ENCODE measurements at regions not wholly inside any gene's neighbourhood (a gene's known extent, or its start where the extent isn't known, plus 50 kb on each side); places are given as distances from the start of the nearest gene placed in this dataset.

- ChIA-PET POLR2A (ENCODE audit: low non-redundant PET) (no interaction called here), CTCF (no interaction called here)
- no peak for DNase-seq (ENCODE audit: low spot score)
- no peak for TF ChIP-seq CTCF (conservative IDR thresholded peaks at IDR 0.05; ENCODE audit: low read depth)
- no peak overlapping the region for H3K27ac ChIP-seq
These were observed 341.6 kb upstream of the KCND2 start for GRCh38 chr7:119931230-119931824.

DNA sequence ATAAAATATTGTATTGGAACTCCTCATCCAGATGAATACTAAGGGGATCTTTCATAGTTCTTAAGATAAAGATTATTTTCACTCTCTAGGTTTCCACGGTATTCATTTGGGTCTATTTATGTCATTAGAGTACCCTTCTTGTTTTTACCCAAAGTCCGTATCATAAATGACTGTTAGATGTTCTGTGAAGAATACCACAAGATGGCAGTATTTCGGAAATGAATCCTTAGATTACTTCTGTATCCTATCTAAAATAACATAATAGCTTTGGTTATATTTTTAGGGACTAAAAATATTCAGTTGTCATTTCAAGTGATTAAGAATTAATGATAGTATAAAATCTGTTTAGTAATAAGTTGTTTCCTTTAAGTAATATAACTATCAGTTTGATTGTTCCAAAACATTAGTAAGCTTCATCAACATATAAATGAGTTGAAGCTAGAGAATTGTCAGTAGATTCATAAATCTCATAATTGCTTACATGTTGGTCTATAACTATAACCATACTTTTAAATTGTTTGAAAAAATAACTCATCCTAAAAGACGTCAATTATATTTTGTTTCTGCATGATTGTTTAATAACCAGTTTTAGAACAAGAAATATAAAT lies 337.5 kb upstream of the KCND2 start:
- ChIA-PET POLR2A (ENCODE audit: low non-redundant PET) (no interaction called here), CTCF (interaction anchor here (0.5 to 1.7 kb wide), 8 partner anchors 30 to 1369 kb away, joined by 3 to 6 read pairs (median 4); partner anchors contain the start of gene KCND2)
- peak; percentile 69 for TF ChIP-seq CTCF (conservative IDR thresholded peaks at IDR 0.05; ENCODE audit: low read depth)
- DNase-seq (ENCODE audit: low spot score), result peak; percentile 4
- H3K27ac ChIP-seq, result no peak overlapping the region

DNA sequence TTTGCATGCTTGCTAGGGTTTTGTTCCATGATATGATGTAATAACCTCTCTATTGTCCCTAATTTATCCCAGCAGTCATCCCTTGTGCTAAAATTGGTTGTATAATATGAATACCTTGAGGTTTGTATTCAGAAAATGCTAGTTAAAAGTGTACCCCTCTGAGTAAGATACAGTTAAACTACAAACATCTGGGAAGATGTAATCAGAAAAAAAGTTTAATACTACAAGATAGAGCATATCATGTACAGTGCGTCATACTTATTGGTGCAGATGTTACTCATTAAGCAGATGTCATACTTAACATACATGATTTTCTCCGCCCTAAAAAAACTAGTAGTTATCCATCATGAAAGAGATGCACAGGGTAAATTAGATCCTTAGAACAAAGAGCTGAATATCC lies 336.1 kb upstream of the KCND2 start:
- CTCF ChIA-PET, result interaction anchor here (0.6 kb wide), 1 partner anchor 607 kb away, joined by 3 read pairs; no protein-coding TSS in a partner anchor
- POLR2A ChIA-PET (ENCODE audit: low non-redundant PET), result no interaction called here
- DNase-seq (ENCODE audit: low spot score), result no peak

GRCh38 chr7:119937745-119938144 lies 335.2 kb upstream of the KCND2 start:
- no peak for TF ChIP-seq CTCF (conservative IDR thresholded peaks at IDR 0.05; ENCODE audit: low read depth)
- ChIA-PET POLR2A (ENCODE audit: low non-redundant PET) (no interaction called here), CTCF (interaction anchor here (0.7 kb wide), 1 partner anchor 23 kb away, joined by 3 read pairs; no protein-coding TSS in a partner anchor)
- DNase-seq (ENCODE audit: low spot score), result no peak
- H3K27ac ChIP-seq, result no peak overlapping the region

More for the DNA sequence above, 336.1 kb upstream of the KCND2 start:
- no peak for TF ChIP-seq CTCF (conservative IDR thresholded peaks at IDR 0.05; ENCODE audit: low read depth)
- H3K27ac ChIP-seq, result no peak overlapping the region

GRCh38 chr7:119943942-119944600 lies 328.9 kb upstream of the KCND2 start:
- no peak for TF ChIP-seq CTCF (conservative IDR thresholded peaks at IDR 0.05; ENCODE audit: low read depth)
- H3K27ac ChIP-seq, result no peak overlapping the region
- DNase-seq (ENCODE audit: low spot score), result no peak
- ChIA-PET CTCF (interaction anchor here (0.5 kb wide), 1 partner anchor 269 kb away, joined by 4 read pairs; no protein-coding TSS in a partner anchor), POLR2A (ENCODE audit: low non-redundant PET) (no interaction called here)

- POLR2A ChIA-PET (ENCODE audit: low non-redundant PET), result no interaction called here
- DNase-seq (ENCODE audit: low spot score), result no peak
- no peak for TF ChIP-seq CTCF (conservative IDR thresholded peaks at IDR 0.05; ENCODE audit: low read depth)
- no peak overlapping the region for H3K27ac ChIP-seq
- CTCF ChIA-PET, result no interaction called here
These were observed 328.4 kb upstream of the KCND2 start for GRCh38 chr7:119944601-119944972.

Data from RWPE1 (cell line).